Stimulated activated CD8-positive, alpha-beta memory T cell treated with anti-CD3 and anti-CD28 coated beads, Interleukin-7, amount 100 ng/mL, for 24 hours (primary cell): ENCODE measurements at regions not wholly inside any gene's neighbourhood (a gene's known extent, or its start where the extent isn't known, plus 50 kb on each side); places are given as distances from the start of the nearest gene placed in this dataset.
"Not testable (repeated sequence)": the region's sequence is repeated elsewhere in the genome, so short reads cannot be mapped to it uniquely, and the experiment has no call there.

Experiments
- DNase-seq: peaks from one replicate; pipeline ENCODE4 v3.0.0-alpha.2; 2020; ENCODE audit warnings: low read depth

DNA sequence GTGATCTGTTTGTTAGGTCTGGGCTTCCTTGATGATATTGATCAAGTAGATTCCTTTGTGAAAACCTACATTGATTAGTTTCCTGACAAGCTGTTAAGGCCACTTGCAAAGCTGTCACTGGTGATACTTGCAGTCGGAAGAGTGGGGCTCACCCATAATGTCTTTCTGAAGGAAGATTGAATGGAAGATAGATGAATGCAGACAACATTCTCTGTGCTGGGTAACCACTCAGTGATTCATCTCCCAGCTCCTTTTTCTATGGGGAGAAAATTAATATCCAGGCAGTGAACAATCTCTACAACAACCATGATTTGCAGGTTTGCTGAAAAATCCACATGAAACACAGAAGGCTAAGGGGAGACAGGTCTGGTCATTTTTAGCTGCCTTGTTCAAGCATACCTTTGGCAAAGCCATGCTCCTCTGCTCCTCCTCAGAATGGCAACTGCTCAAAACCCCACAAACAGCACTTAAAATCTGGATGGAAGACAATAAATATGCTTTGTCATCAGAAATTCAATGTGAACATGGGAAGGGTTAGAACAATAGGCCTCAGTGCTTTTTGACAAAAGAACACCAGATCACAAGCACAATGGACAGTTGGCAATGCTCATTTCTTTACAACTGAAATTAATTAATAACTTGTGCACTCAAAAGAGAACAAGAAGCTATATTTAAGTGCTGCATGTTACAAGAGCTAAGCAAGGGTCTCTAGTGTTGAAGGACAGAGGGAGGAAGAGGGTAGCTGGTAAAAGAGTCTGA lies 495.4 kb downstream of the TOX3 start:
- no peak for DNase-seq

DNA sequence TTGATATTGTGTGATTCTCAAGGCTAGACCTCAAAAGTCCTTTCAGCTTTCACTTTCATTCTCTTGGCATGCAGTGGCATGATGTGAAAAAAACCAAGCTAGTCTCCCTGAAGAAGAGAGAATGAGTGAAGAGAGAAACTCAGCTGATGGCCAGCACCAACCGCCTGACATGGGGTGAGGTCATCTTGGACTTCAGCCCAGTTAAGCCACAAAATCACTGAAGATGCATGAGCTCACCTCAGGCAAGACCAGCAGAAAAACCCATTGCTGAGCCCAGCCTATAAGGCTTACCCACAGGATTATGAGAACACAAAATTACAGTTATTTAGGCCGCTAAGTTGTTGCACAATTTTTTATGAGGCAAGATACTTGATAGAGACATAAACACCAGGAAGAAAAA lies 496.5 kb downstream of the TOX3 start:
- DNase-seq: no peak

DNA sequence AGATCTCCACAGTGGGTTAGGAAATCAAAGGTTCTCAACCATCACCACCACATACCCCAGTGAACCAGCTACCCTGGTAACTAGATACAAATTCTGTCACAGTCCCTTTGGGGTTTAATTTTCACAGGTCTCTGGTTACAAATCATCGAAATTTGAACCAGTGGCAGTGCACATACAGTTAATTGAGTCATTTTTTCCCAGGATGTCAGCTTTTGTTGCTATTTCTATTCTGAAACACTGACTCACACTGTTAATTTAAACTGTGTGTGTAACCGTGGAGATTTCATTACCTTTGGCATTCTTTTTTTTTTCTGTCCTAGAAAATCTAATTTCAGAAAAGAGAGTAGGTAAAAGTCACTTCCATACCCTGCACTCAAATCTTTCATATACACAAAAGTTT lies 511.5 kb downstream of the TOX3 start:
- DNase-seq: no peak

DNA sequence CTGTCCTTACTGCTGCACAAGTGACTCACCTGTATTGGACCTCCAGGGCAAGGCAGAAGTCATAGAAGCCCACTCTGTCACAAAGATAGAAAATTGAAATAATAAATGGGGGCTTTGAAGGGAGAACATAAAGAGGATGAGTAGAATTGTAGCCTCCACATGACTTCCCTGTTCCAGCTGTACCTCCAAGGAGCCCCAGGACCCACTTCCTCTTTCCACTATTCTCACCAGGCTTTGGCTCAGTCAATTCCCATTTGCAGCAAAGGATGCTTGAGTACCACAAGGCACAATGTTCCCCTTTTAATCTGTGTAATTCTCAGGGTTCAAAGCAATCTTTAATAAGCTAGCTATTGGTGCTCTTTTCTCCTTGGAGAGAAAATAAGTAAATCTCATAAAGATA lies 512.1 kb downstream of the TOX3 start:
- DNase-seq: no peak

DNA sequence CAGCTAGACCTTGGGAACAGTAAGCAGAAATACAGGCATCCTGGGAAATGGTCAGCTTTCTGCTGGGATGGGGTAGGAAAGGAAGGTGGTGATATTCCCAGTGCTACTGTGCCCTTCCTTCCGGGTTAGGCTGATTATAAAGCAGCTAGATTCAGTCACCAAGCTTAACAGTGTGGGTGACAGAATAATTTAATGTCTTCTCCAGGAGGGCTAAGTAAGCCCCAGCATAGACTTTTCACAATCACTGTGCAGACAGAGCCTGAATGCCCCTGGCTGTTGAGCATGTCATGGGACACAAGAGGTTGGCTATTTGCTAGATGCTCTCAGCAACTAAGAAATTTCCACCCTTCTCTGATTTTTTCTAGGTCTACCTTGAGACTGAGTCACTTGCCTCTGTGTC lies 513.0 kb downstream of the TOX3 start:
- no peak for DNase-seq

DNA sequence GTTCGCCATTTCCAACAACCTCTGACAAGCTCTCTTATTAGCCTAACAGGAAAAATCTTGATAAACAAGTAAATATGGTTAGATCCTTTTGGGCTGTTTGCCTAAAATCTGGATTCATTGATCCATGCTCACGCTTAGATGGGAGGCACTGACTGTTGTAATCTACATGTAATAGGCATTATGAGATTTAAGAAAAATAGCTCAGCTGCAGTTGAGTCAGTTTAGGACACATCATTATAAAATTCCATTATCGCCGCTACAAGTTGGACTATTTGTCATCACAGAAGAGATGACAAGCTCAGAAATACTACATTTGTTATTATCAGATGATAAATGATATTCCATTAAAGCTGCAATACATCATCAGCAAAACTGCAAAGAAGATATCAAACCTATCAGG lies 524.0 kb downstream of the TOX3 start:
- DNase-seq: no peak

DNA sequence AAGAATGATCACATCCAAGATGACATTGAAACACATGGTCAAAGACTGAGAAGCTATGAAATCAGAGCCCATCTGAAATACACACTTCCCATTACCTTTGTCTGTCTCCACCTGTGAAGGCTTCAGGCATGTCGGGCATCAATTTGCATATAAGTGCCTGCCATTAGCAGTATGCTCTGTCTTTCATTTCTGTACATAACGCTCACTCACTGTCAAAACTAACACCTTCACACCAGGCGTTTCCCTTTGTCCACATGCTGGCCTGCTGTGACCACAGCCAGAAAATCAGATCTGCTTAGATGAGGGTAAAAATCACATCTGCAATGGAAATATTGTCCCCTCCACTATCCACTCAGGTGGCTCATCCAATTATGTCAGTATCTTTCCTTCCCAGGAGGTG lies 524.8 kb downstream of the TOX3 start:
- DNase-seq: no peak

DNA sequence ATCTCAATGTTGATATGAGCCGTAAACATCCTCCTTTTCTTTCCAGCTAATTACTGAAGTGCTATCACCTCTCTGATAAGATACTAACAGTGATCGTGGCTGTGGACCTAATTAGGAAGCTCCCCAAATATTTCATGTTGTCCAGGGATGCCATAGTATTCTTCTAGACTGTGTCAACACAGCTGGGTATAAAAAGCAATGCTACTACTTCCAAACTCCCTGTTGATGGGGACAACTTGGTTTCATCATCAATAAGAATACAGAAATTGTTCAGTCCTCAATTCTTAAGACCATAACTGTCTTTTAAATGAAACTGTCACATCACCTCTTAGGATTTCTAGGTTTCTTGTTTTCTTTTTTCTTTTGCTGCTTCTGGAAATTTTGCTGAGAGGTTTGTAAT lies 530.6 kb downstream of the TOX3 start:
- DNase-seq: no peak

DNA sequence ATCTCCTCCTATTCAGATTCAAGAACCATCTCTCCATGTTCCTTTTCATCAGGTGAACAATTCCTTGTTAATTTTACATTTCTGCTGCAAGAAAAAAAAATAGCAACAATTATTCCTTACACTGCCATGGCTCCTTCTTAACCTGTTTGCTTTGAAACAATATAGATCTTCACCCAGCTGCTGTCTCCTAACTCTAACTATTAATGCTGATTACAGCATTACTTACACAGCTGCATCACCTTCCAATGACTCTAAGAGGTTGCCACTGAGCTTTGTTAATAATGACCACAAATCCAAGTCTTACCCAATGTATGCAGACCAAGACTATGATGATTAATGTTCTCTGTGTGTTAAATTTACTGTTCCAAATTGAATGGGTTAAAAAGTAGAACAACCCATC lies 541.4 kb downstream of the TOX3 start:
- no peak for DNase-seq

DNA sequence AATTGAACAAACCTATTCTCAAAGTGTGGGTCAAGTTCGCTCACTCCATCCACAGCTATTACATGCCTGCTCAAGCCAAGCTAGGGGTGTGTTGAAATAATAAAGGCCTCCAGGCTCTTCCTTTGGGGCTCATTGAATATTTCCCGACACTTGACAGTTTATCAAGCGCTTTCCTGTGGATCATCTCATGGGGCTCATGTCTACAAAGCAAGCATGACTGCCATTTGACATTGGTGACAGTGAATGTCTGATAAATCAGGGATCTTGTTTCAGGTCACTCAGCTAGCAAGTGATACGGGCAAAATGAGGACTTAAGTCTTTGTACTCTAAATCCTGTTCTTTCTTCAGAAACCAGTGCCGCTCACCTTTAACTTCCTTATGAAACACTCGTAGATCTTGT lies 542.6 kb downstream of the TOX3 start:
- no peak for DNase-seq

DNA sequence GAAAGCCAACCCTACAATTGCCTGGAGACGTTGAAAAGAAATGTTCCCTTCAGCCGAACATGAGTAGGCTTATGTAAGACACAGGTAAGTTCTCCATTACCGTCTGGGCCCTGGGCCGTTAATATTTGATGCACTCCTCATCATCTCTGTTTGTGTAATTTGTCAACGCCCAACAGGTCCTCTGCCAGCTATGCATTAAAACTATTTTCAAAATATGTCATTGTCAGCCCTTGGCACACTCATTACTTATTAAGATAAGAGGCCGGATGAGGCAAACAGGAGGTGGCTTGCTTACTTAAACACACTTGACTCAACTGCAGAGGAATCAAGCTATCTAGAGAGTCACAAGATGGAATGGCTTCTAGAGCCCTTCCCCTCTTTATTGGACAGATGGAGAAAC lies 544.9 kb downstream of the TOX3 start:
- DNase-seq: no peak

DNA sequence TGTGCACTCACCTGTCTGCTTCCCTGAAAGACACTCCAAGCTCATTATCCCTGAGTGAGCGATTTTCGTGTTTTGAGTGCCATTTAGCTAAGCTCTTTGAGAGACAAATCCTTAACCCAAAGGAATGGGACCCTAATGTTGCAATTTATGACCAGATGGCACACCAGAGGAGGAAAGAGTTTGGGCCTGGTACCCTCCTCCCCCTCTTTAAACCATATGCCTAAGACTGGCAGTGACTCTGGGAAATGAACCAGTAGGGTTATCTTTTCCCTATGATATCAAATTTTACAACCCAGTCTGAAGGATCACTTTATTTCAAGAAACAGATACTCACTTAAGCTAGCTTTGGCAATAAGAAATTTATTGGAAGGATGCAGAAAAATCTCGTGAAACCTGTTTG lies 550.4 kb downstream of the TOX3 start:
- no peak for DNase-seq

DNA sequence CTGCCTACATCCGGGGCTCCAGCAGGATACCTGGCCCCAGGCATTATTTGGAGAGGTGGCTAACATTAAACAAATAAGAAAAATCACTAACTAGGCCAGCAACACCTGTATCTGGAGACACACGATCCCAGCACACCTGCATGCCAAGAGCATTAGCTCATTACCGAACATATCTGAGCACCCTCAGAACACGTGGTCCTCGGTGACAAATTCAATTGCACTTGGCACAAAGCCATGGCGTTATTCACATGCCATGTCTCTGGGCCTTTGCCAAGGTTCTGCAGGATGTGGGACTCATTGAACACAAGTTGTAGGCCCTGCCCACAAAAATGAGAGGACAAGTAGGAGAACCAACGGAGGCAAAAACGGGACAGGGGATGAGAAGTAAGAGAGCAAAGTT lies 552.3 kb downstream of the TOX3 start:
- DNase-seq: no peak

DNA sequence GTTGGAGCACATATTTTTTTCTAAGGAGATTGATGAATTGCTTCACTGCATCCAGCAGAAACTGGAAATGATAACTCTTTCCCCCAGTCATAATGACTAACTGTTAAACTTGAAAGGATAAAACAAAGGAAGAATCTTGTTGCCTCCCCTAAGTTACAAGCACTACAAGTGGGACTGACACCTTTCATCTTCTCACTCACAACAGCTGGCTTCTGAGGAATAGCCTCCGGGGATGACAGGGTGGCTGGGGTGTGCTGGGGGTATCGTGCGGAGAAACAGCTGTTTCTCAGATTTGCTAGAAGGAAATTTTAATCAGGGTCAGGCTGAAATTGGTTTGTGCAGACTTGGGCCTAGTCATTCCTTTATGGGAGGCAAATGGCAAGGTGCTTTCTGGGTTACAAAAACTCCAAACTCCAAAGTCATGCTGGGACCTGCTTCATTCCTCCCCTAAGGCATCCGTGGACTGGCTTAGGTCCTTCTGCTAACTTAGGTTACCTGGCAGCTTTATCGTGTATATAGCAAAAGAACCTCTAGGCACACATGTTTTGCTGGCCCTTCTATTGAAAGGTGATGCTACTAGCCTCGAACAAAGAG lies 557.2 kb downstream of the TOX3 start:
- no peak for DNase-seq

DNA sequence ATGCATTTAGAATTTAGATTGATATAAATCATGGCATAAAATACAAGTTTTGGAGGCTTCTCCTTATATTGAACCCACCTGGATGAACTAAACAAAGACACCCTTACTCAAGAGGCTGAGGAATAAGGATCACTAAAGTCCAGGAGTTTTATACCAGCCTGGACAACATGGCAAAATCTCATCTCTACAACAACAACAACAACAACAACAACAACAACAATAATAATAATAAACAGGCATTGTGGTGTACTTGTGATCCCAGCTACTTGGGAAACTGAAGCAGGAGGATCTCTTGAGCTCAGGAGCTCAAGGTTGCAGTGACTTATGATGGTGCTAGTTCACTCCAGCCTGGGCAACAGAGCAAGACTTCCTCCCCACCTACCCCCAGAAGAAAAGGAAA lies 558.0 kb downstream of the TOX3 start:
- DNase-seq: no peak

DNA sequence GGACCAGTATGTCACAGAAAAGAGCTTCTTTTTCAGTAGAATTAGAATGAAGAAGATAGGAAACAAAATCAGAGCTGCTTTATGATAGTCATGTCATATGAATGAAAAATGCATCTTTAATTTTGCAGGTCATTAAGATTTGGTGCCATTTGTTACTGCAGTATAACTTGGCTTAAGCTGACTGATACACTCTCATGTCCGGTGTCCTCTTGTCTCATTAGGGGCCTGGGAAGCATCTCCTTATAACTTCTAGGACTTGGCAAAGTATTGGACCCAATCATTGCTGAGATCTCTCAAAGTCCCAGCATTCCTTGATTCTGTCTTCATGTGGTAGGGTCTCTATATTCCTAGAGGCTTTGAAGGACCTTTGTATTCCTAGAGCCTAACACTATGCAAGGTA lies 559.4 kb downstream of the TOX3 start:
- DNase-seq: no peak

DNA sequence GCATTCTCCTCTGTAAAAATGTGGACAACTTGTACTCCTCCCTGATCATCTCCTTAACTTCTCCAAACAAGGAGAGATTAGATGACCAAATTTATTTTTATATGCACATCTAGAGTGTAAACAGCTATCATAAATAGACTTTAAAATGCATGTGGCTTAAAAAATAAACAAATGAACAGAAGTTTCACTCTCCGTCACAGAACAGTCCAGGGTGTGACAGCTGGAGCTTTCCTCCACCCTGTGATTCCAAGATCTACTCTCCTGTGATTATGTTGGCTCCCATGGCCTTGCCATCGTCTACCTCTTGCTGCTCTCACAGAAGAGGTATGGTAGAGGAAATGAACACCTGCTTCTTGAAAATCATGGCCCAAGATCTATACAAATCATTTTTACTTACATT lies 560.2 kb downstream of the TOX3 start:
- DNase-seq: no peak

DNA sequence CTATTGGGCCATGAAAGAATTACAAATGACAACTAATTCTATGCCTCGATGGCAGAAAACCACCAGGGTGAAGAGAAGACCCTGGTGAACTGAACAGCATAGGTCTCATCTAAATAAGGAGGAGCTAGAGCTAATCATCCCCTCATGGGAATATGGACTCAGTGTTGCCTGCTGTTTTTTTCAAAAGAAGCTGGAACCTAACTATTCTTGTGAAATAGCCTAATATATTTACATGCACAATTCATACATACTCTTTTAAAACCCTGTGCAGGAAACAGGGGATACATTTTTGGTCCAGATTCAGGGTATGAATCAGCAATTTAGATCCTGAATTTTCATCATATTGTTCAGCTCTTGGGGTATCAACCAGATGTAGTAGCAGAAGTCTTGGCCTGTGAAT lies 560.6 kb downstream of the TOX3 start:
- DNase-seq: no peak

DNA sequence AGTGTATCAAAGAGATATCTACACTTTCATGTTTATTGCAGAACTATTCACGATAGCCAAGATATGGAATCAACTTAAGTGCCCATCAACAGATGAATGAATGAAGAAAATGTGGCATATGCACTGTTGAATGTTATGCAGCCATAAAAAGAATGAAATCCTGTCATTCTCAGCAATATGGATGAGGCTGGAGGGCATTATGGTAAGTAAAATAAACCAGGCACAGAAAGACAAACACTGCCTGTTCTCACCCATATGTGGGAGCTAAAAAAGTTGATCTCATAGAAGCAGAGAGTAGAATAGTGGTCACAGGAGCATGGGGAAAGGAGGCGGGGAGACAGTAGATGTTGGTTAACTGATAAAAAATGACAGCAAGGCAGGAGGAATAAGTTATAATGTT lies 561.8 kb downstream of the TOX3 start:
- DNase-seq: no peak

DNA sequence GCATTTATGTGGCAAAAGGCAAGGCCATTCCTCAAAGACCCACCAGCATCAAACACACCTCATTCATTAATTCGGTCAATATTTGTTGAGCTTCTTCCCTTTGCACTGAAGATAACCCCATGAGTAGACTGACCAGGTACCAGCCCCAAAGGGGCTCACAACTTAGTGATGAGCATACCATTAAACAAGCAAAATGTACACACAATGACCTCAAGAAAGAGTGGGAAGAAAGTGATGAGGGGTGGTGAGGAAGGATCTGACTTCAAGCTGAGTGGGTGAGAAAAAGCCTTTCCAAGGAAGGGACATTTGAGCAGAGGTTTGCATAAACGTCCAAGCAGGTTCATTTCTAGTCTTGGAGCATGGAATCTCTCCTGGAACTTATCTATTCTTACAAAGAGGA lies 562.5 kb downstream of the TOX3 start:
- DNase-seq: no peak

DNA sequence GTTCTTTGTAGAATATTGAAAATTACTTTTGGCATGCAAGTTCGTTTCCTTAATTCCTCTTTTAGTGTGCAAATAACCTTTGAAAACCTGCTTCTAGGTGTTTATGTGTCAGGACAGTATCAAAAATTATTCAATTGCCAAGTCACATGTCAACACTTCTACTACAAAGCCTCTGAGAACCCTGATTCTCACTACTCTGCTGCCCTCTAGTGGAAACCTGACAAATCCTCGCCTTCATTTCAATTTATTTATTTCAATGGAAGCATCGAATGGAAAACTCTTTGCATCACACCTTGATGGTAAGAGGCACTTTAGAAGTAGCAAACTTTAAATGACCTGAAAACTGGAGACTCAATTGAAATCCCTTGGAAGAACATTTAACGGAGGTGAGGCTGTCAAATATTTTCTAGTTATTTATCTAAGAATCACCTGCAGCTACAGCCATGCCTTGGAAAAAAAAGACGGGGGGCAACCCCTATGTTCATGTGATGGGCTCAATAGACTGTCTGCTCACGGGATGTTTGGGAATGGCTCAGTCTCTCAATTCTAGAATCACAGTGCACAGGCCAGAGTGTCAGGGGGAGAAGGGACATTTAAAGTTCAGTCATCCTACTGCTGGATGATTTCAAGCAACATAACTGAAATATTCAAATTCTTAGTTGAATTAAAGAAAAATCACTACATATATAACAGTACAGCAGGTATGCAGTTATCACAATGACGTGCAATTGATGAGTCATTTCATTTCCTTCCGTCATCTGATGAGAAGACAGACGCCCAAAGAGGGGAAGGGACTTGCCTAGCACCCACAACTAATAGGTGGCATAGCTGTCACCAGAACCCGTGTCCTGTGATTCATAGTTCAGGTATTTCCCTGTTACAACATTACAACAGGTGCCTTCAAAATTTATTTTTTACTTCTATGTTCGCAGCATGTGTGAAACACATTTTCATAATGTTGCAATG lies 563.9 kb downstream of the TOX3 start:
- DNase-seq: no peak

DNA sequence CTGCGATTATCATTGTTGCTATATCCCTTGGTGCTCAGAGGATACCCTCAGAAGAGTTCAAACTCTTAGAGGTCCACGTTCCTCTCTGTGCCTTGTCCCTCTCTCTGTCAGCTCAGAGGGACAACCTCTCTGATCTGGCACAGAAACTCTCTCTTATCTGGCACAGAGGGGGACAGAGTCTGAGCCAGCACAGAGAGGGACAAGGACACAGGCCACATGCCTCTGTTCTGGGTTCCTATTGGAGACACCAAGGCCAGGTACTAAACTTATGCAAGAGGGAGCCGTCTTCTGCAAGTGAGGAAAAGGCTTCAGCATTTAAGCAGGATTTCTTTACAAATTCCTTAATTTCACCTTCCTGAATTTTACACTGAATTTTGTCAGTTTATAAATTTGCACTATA lies 565.2 kb downstream of the TOX3 start:
- no peak for DNase-seq

DNA sequence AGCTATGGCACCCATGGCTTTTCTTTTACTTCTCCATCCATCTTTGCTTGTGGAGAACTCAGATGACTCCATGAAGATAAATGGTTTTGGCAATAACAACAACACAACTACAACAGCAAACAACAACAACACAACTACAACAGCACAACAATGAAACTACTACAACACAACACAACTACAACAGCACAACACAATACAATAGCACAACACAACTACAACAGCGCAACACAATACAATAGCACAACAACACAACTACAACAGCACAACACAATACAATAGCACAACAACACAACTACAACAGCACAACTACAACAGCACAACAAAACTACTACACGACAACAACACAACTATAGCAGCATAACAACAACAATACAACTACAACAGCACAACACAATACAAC lies 569.4 kb downstream of the TOX3 start:
- not testable (repeated sequence) for DNase-seq
